H1 (cell line): ENCODE measurements at regions not wholly inside any gene's neighbourhood (a gene's known extent, or its start where the extent isn't known, plus 50 kb on each side); places are given as distances from the start of the nearest gene placed in this dataset.

Experiments used
- CTBP2 ChIP-seq: IDR thresholded peaks from 2 replicates; pipeline ENCODE4 v1.7.0; 2011; ENCODE audit warnings: borderline replicate concordance, mild to moderate bottlenecking, moderate library complexity, mixed read lengths, low read length; ENCODE audit not compliant: insufficient read depth, insufficient read length
- CTCF ChIP-seq, 3 experiments: IDR thresholded peaks; 1 replicate in 2 of 3; 2 replicates in 1 of 3; pipeline versions ENCODE4 v1.5.1 to v1.6.1; 2011; ENCODE audit warnings: low read length in 3 of 3, mild to moderate bottlenecking in 3 of 3, inconsistent platforms in 2 of 3, low read depth in 1 of 3, moderate library complexity in 1 of 3; ENCODE audit not compliant: insufficient read depth in 1 of 3; ENCODE audit errors: control extremely low read depth in 1 of 3

- TF ChIP-seq CTCF (IDR thresholded peaks at IDR 0.05; ENCODE audit: control extremely low read depth in 1 of 3, insufficient read depth in 1 of 3, low read depth in 1 of 3, low read length in 3 of 3) (no peak), CTBP2 (no peak)
These were observed 138.6 kb upstream of the RGPD4 start (continued) for GRCh38 chr2:107688135-107688534.
